Chondrocyte (in vitro differentiated cells): ENCODE measurements at regions not wholly inside any gene's neighbourhood (a gene's known extent, or its start where the extent isn't known, plus 50 kb on each side); places are given as distances from the start of the nearest gene placed in this dataset.

ENCODE experiments used
- DNase-seq: peaks from one replicate; pipeline ENCODE4 v3.0.0; 2021; ENCODE audit warnings: mixed read lengths, low spot score
- H3K27ac Mint-ChIP-seq: one replicate; pipeline ENCODE4 v1.8.0; 2021; ENCODE audit warnings: mild to moderate bottlenecking, moderate library complexity, mixed read lengths; ENCODE audit not compliant: unreplicated experiment
- H3K27me3 Mint-ChIP-seq: 2 replicates; pipeline ENCODE4 v1.8.0; 2021; ENCODE audit warnings: low read depth, mixed read lengths
- H3K36me3 Mint-ChIP-seq: 2 replicates; pipeline ENCODE4 v1.8.0; 2021; ENCODE audit warnings: low read depth, mixed read lengths
- H3K4me1 Mint-ChIP-seq: 2 replicates; pipeline ENCODE4 v1.8.0; 2021; ENCODE audit warnings: low read depth, mild to moderate bottlenecking, mixed read lengths
- H3K4me3 Mint-ChIP-seq: one replicate; pipeline ENCODE4 v1.8.0; 2021; ENCODE audit warnings: mild to moderate bottlenecking, moderate library complexity, mixed read lengths; ENCODE audit not compliant: unreplicated experiment
- H3K9me3 Mint-ChIP-seq: 2 replicates; pipeline ENCODE4 v1.8.0; 2021; ENCODE audit warnings: low read depth, mixed read lengths
- TF ChIP-seq, protein P1 (sequence below): fragments of 200-600 bp; sonication (generic); IDR thresholded peaks from 2 replicates; pipeline ENCODE4 v1.5.0; 2021; ENCODE audit warnings: antibody characterized with exemption, mild to moderate bottlenecking, moderate library complexity

DNA sequence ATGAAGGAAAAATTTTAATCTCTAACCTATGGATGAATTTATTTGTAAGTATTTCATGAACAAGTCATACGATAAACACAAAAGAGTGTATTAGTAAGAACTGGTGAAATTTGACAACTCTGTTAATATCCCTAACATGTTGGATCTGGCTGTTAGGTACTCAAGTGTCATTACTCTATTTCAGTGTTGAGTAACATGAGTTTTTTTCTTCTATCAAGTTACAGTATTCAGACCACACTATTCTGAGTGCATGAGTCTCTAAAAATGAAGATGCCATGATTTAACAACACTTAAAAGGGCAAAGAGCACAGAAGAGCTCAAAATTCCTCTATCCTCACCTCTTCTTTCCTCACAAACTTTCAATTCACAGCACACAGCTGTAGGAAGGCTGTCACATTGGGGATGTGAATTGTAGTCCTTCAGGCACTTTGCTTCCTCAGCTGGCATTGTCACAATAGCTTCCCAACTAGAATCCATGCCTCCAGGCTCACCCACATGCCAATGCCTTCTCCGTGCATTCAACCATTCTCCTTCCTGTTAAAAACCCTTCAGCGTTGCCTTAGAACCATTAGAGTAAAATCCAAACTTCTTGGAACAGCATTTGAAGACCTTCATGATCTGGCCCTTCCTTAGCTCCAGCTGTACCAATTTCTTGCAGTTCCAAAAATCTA lies 73.7 kb upstream of the DBX2 start:
- no peak for DNase-seq
- no peak overlapping the region for H3K27ac Mint-ChIP-seq
- peaks cover 30% of the 10 kb centered on the region for H3K27me3 Mint-ChIP-seq
- no peak overlapping the region for H3K4me3 Mint-ChIP-seq
- no peaks in the 10 kb centered on the region for H3K36me3 Mint-ChIP-seq
- no peaks in the 10 kb centered on the region for H3K9me3 Mint-ChIP-seq
- TF ChIP-seq, protein P1, sequence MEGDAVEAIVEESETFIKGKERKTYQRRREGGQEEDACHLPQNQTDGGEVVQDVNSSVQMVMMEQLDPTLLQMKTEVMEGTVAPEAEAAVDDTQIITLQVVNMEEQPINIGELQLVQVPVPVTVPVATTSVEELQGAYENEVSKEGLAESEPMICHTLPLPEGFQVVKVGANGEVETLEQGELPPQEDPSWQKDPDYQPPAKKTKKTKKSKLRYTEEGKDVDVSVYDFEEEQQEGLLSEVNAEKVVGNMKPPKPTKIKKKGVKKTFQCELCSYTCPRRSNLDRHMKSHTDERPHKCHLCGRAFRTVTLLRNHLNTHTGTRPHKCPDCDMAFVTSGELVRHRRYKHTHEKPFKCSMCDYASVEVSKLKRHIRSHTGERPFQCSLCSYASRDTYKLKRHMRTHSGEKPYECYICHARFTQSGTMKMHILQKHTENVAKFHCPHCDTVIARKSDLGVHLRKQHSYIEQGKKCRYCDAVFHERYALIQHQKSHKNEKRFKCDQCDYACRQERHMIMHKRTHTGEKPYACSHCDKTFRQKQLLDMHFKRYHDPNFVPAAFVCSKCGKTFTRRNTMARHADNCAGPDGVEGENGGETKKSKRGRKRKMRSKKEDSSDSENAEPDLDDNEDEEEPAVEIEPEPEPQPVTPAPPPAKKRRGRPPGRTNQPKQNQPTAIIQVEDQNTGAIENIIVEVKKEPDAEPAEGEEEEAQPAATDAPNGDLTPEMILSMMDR: no peak
- no peaks in the 10 kb centered on the region for H3K4me1 Mint-ChIP-seq

DNA sequence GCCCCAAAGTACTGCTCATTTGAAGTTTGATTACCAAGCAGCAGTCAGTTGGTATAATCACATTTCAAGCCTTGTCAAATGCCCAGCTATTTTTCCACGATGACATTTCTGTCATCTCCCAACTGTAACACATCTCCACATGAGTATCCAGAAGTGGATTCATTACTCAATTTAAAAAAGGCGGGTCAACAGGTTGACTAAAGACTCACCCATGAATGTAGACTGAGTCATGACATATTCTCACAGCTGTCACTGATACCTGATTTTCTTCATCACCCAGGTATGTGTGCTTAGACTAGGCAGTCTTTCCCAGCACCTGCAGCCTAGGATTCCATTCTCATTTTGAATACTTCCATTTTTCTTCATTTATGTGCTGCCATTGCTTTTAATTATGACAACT lies 75.1 kb upstream of the DBX2 start:
- TF ChIP-seq, protein P1: no peak
- peaks cover 30% of the 10 kb centered on the region for H3K27me3 Mint-ChIP-seq
- no peak overlapping the region for H3K4me3 Mint-ChIP-seq
- H3K4me1 Mint-ChIP-seq: no peaks in the 10 kb centered on the region
- H3K36me3 Mint-ChIP-seq: no peaks in the 10 kb centered on the region
- no peak overlapping the region for H3K27ac Mint-ChIP-seq
- H3K9me3 Mint-ChIP-seq: no peaks in the 10 kb centered on the region
- no peak for DNase-seq

DNA sequence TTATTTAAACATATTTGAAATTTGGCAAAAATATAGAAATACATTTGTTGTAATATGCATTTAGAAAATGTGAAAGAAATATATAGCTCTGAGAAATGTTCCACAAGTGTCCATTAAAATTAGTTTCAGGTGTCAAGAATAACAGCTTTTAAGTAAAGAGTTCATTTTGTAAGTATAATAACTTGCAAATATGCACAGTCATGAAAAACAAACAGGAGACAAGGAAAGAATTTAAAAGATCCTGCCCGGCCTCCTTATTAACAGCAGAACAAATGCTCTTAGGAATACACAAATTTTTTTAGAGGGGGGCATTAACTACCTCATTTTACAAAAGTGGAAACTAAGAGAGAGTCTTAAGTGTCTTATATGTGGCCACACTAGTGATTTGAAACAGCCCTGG lies 77.7 kb upstream of the DBX2 start:
- no peaks in the 10 kb centered on the region for H3K4me1 Mint-ChIP-seq
- H3K4me3 Mint-ChIP-seq: no peak overlapping the region
- TF ChIP-seq, protein P1: no peak
- peaks cover 40% of the 10 kb centered on the region for H3K27me3 Mint-ChIP-seq
- no peak overlapping the region for H3K27ac Mint-ChIP-seq
- no peak for DNase-seq
- H3K36me3 Mint-ChIP-seq: peaks cover under 1% of the 10 kb centered on the region
- H3K9me3 Mint-ChIP-seq: peaks cover 1% of the 10 kb centered on the region

DNA sequence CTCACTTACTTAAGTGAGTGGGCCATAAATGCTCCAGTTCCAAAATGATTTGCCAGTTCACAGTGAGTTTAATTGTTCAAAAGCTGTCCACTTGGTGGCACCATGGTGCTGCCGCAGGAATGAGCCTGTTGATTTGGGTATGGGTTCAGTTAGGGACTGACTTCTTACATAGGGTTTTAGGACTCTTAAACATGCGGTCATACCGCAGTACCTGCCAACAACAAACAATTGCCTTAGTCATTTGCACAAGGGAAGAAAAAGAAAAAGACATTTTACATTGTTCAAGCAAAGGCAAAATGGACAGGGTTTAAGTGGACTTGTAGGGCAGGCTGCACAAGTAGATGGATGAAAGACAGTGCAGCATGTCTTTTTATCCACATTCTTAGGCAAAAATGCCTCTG lies 80.0 kb upstream of the DBX2 start:
- Mint-ChIP-seq H3K4me3 (no peak overlapping the region), H3K9me3 (peaks cover 5% of the 10 kb centered on the region)

DNA sequence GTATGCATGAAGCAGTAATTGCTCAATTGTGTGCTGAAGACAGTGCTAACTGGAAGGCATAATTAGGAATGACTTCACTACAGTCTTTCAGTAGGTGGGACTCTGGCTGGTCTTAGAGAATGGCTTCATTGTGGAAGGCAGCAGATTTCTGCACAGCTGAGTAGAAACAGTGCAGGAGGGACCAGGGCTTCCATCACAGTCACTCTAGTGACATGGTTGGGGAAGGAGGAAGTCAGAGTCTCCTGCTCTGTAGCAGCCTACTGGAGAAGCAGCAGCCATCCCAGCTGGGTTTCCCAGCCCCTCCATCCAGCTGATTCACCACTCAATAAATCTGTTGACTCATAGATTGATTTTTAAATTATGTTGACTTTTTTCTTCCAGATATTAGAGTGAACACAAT lies 80.6 kb upstream of the DBX2 start:
- DNase-seq: no peak
- no peak overlapping the region for H3K4me3 Mint-ChIP-seq
- peaks cover 47% of the 10 kb centered on the region for H3K27me3 Mint-ChIP-seq
- H3K4me1 Mint-ChIP-seq: no peaks in the 10 kb centered on the region
- no peak overlapping the region for H3K27ac Mint-ChIP-seq
- peaks cover 5% of the 10 kb centered on the region for H3K9me3 Mint-ChIP-seq
- TF ChIP-seq, protein P1: no peak
- H3K36me3 Mint-ChIP-seq: peaks cover 6% of the 10 kb centered on the region

More for the DNA sequence above, 80.0 kb upstream of the DBX2 start:
- Mint-ChIP-seq H3K27ac (no peak overlapping the region), H3K4me1 (no peaks in the 10 kb centered on the region), H3K27me3 (peaks cover 48% of the 10 kb centered on the region), H3K36me3 (peaks cover 6% of the 10 kb centered on the region)
- TF ChIP-seq, protein P1: peak; percentile 91
- no peak for DNase-seq
